GM13976 (cell line): ENCODE measurements at regions not wholly inside any gene's neighbourhood (a gene's known extent, or its start where the extent isn't known, plus 50 kb on each side); places are given as distances from the start of the nearest gene placed in this dataset.

Source experiments
- DNase-seq: peaks from one replicate; pipeline ENCODE4 v3.0.0; 2012; ENCODE audit warnings: low spot score
- CTCF ChIP-seq: IDR thresholded peaks from 2 replicates; pipeline ENCODE4 v1.5.1; 2012; ENCODE audit warnings: borderline replicate concordance, mild to moderate bottlenecking; ENCODE audit not compliant: insufficient read depth; ENCODE audit errors: extremely low read depth, missing control alignments, control extremely low read depth
- in situ Hi-C: fragments of 300-500 bp; cut with MboI; formaldehyde crosslinking; loops from one replicate; pipeline ENCODE4 v1.12.0; 2022; ENCODE audit warnings: low sequenced_read_pairs, mixed read lengths, inconsistent platforms; ENCODE audit not compliant: unreplicated experiment

- in situ Hi-C loops: no loop called here
- TF ChIP-seq CTCF: no peak
- DNase-seq: no peak
Measured at GRCh38 chr20:41672282-41672681, 54.1 kb upstream of the CHD6 start.

GRCh38 chr20:41671143-41671542 is 53.0 kb upstream of the CHD6 start:
- TF ChIP-seq CTCF: no peak
- no peak for DNase-seq
- in situ Hi-C loops: no loop called here

GRCh38 chr20:41670631-41671030 is 52.5 kb upstream of the CHD6 start:
- no peak for DNase-seq
- no peak for TF ChIP-seq CTCF
- in situ Hi-C loops: no loop called here

DNA sequence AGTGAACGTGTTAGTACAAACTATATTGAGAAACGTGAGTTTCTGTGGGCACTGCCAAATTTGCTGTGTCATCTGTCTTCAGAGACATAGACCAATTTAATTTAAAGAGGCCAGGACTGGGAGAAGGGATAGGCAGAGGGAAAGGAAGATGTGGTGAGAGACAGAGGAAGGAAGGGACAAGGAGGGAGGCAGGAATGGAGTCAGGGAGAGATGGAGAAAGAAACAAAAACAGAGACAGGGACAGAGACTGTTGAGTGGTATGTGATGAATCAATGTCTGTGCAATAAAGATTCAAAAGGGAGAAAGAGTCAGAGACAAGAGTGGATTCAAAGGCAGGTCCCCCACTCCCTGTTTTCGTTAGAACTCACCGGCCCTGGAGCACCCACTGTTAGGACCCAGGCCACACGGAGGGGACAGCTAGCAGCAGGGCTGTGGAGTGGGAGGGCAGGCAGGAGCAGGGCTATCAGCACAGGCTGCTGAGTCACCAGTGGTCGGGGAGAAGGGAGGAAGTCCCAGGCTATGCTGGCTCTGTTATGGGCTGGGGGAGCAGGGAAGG is 51.6 kb upstream of the CHD6 start:
- TF ChIP-seq CTCF: no peak
- no peak for DNase-seq
- in situ Hi-C loops: no loop called here

- no peak for DNase-seq
- TF ChIP-seq CTCF: no peak
Measured at GRCh38 chr20:41668057-41668749, 50.0 kb upstream of the CHD6 start.

More at GRCh38 chr20:41668057-41668749, 50.0 kb upstream of the CHD6 start:
- in situ Hi-C loops: no loop called here
